GM13976 (cell line): ENCODE measurements at regions not wholly inside any gene's neighbourhood (a gene's known extent, or its start where the extent isn't known, plus 50 kb on each side); places are given as distances from the start of the nearest gene placed in this dataset.
"Not testable (repeated sequence)": the region's sequence is repeated elsewhere in the genome, so short reads cannot be mapped to it uniquely, and the experiment has no call there.

Source experiments
- DNase-seq: peaks from one replicate; pipeline ENCODE4 v3.0.0; 2012; ENCODE audit warnings: low spot score
- in situ Hi-C: fragments of 300-500 bp; cut with MboI; formaldehyde crosslinking; loops from one replicate; pipeline ENCODE4 v1.12.0; 2022; ENCODE audit warnings: low sequenced_read_pairs, mixed read lengths, inconsistent platforms; ENCODE audit not compliant: unreplicated experiment
- TF ChIP-seq, protein P1 (sequence below): IDR thresholded peaks from 2 replicates; pipeline ENCODE4 v1.5.1; 2012; ENCODE audit warnings: borderline replicate concordance, mild to moderate bottlenecking; ENCODE audit not compliant: insufficient read depth; ENCODE audit errors: extremely low read depth, missing control alignments, control extremely low read depth

DNA sequence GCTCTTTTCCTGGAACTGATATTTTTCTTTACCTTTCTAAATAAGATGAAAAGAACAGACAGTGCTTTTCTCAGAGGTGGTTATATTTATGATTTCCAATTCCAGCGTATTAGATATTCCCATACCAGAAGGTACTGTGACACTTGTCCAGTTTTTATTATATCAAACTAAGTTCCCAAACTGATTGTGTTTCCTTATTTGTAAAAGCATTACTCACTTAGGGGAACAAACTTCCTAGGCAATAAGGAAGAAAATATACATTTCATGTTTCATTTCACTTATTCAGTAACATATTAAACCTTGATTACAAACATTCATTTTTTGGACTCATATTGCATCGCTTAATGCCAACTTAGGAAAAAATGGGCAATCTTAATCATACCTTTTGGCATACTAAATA, 1480.0 kb upstream of the NUDT12 start:
- in situ Hi-C loops = no loop called here
- TF ChIP-seq, protein P1, sequence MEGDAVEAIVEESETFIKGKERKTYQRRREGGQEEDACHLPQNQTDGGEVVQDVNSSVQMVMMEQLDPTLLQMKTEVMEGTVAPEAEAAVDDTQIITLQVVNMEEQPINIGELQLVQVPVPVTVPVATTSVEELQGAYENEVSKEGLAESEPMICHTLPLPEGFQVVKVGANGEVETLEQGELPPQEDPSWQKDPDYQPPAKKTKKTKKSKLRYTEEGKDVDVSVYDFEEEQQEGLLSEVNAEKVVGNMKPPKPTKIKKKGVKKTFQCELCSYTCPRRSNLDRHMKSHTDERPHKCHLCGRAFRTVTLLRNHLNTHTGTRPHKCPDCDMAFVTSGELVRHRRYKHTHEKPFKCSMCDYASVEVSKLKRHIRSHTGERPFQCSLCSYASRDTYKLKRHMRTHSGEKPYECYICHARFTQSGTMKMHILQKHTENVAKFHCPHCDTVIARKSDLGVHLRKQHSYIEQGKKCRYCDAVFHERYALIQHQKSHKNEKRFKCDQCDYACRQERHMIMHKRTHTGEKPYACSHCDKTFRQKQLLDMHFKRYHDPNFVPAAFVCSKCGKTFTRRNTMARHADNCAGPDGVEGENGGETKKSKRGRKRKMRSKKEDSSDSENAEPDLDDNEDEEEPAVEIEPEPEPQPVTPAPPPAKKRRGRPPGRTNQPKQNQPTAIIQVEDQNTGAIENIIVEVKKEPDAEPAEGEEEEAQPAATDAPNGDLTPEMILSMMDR = no peak
- DNase-seq = no peak

GRCh38 chr5:105036814-105037213, 1474.2 kb upstream of the NUDT12 start:
- in situ Hi-C loops, DNase-seq: not testable (repeated sequence)

DNA sequence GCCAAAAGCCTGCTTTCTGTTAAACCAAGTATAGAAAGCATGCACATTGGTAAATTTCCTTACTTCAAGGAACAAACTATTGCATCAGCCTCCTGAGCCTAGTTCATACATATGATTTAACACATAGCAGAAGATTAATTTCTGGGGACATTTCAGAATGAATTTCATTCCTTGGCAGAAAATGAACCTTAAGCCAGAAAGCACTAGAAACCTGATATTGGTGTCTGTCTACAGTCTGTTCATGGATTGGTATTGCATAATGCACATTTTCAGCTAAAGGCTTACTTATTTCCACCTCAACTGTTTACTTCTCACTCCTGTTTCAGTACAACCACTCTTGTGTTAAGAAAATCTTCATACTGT, 1471.8 kb upstream of the NUDT12 start:
- TF ChIP-seq, protein P1 = no peak
- in situ Hi-C loops = no loop called here
- DNase-seq = no peak

GRCh38 chr5:105033637-105034400, 1471.2 kb upstream of the NUDT12 start:
- TF ChIP-seq, protein P1 = no peak
- DNase-seq = no peak
- in situ Hi-C loops = no loop called here

- no peak for DNase-seq
- in situ Hi-C loops = no loop called here
- TF ChIP-seq, protein P1 = no peak
Observed at GRCh38 chr5:105032917-105033316, 1470.3 kb upstream of the NUDT12 start.

DNA sequence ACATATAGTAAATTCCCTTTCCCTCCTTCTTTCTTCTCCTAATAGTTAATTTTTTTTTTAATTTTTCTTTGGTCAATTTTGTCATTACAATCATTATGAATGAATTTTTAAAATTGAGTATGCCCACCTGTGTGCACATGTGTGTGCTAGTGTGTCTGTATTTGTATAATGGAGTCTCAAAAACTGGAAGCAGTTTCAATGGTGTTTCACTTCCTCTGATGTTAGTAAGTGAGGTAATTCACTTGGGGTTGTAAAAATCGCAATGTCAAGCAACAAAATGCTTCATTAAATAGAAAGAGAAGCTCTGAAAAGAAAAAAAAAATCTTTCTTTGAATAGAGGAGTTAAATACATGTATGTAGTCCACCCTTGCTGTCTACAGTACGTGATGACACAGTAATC, 1467.6 kb upstream of the NUDT12 start:
- TF ChIP-seq, protein P1 = no peak
- in situ Hi-C loops = no loop called here

GRCh38 chr5:105015098-105015497, 1452.5 kb upstream of the NUDT12 start:
- TF ChIP-seq, protein P1 = no peak
- in situ Hi-C loops = no loop called here
- no peak for DNase-seq

More for the DNA sequence above, 1467.6 kb upstream of the NUDT12 start:
- DNase-seq = no peak
